A549 (cell line): ENCODE measurements at regions not wholly inside any gene's neighbourhood (a gene's known extent, or its start where the extent isn't known, plus 50 kb on each side); places are given as distances from the start of the nearest gene placed in this dataset.

ENCODE experiments used
- ATAC-seq, 2 experiments: fragments of 200-7000 bp in 1 of 2; fragments of >200 bp in 1 of 2; cut with Nextera tagmentation in 1 of 2; cut with Tn5 transposase in 1 of 2; 3 replicates each; pipeline versions ENCODE4 v1.8.0 to v1.9.1; 2018 to 2020; ENCODE audit warnings: mild to moderate bottlenecking in 1 of 2, moderate library complexity in 1 of 2
- CTCF ChIA-PET: fragments of 300-600 bp; sonication (Branson Sonifier 250); formaldehyde crosslinking; extraction: SDS; loops from one replicate; lab custom pipeline; 2021; ENCODE audit warnings: antibody characterized with exemption, inconsistent platforms; lab: Yijun Ruan, JAX
- POLR2A ChIA-PET: fragments of 350-600 bp; formaldehyde crosslinking; extraction: SDS; loops from one replicate; lab custom pipeline; 2021; ENCODE audit warnings: antibody characterized with exemption, inconsistent platforms; lab: Yijun Ruan, JAX
- DNase-seq, 2 experiments: peaks; one replicate each; pipeline versions ENCODE4 v3.0.0 to v3.0.0-alpha.2; 2011 to 2016; ENCODE audit warnings: low read depth in 1 of 2, low spot score in 1 of 2
- FAIRE-seq: peaks from 2 replicates; lab custom pipeline; 2011; peaks lifted over from hg19 to GRCh38; lab: Jason Lieb, UNC
- H3K27ac ChIP-seq, 2 experiments: fragments of >200 bp; sonication (Bioruptor Twin); formaldehyde crosslinking; 3 replicates each; pipeline ENCODE4 v1.5.1; 2016 to 2017
- H3K4me1 ChIP-seq: fragments of >200 bp; sonication (Bioruptor Twin); formaldehyde crosslinking; 3 replicates; pipeline ENCODE4 v1.6.1; 2016
- H3K4me2 ChIP-seq: fragments of >200 bp; sonication (Bioruptor Twin); formaldehyde crosslinking; 3 replicates; pipeline ENCODE4 v1.6.1; 2016
- H3K4me3 ChIP-seq: fragments of >200 bp; sonication (Bioruptor Twin); formaldehyde crosslinking; 3 replicates; pipeline ENCODE4 v1.5.1; 2016
- H3K9me3 ChIP-seq: fragments of >200 bp; sonication (Bioruptor Twin); formaldehyde crosslinking; 3 replicates; pipeline ENCODE4 v1.6.1; 2016
- ATOH8 ChIP-seq: fragments of 250-450 bp; sonication (Bioruptor Pico); IDR thresholded peaks from 2 replicates; pipeline ENCODE4 v1.5.0; 2020; ENCODE audit warnings: low read depth, mild to moderate bottlenecking, moderate library complexity
- CBX2 ChIP-seq: fragments of 200-600 bp; sonication (generic); IDR thresholded peaks from 2 replicates; pipeline ENCODE4 v1.6.1; 2016; ENCODE audit warnings: low read depth, mild to moderate bottlenecking, borderline replicate concordance
- CEBPB ChIP-seq, 2 experiments: fragments of >200 bp in 1 of 2; sonication (Bioruptor Twin) in 1 of 2; formaldehyde crosslinking in 1 of 2; IDR thresholded peaks; 2 replicates each; pipeline ENCODE4 v1.6.1; 2012 to 2016
- EHF ChIP-seq: fragments of 250-450 bp; sonication (Bioruptor Pico); IDR thresholded peaks from 2 replicates; pipeline ENCODE4 v1.5.0; 2020; ENCODE audit warnings: mild to moderate bottlenecking
- EHMT2 ChIP-seq: fragments of 200-600 bp; sonication (generic); IDR thresholded peaks from 2 replicates; pipeline ENCODE4 v1.6.1; 2016; ENCODE audit warnings: antibody characterized with exemption, low read depth, mild to moderate bottlenecking, moderate library complexity
- EP300 ChIP-seq, 2 experiments: fragments of >200 bp; sonication (Bioruptor Twin); formaldehyde crosslinking; IDR thresholded peaks; 2 replicates in 1 of 2; 3 replicates in 1 of 2; pipeline ENCODE4 v1.6.1; 2016 to 2017
- ESRRA ChIP-seq: fragments of 150-350 bp; IDR thresholded peaks from 2 replicates; pipeline ENCODE4 v1.6.1; 2014; ENCODE audit warnings: mild to moderate bottlenecking, low read length, borderline replicate concordance
- FOSB ChIP-seq: fragments of 250-450 bp; sonication (Bioruptor Pico); IDR thresholded peaks from 2 replicates; pipeline ENCODE4 v1.5.0; 2020; ENCODE audit warnings: mild to moderate bottlenecking, moderate library complexity
- FOSL2 ChIP-seq, 2 experiments: fragments of 450-650 bp in 1 of 2; fragments of >200 bp in 1 of 2; sonication (Bioruptor Twin) in 1 of 2; formaldehyde crosslinking; IDR thresholded peaks; 2 replicates each; pipeline versions ENCODE4 v1.5.0 to v1.6.1; 2016 to 2020; ENCODE audit warnings: mild to moderate bottlenecking in 1 of 2, moderate library complexity in 1 of 2
- HEYL ChIP-seq: fragments of 250-450 bp; sonication (Bioruptor Pico); IDR thresholded peaks from 2 replicates; pipeline ENCODE4 v1.8.0; 2021; ENCODE audit warnings: mild to moderate bottlenecking, moderate library complexity
- HOXB13 ChIP-seq: fragments of 250-450 bp; sonication (Bioruptor Pico); IDR thresholded peaks from 2 replicates; pipeline ENCODE4 v1.5.0; 2020; ENCODE audit warnings: low read depth, mild to moderate bottlenecking, moderate library complexity
- JUNB ChIP-seq: fragments of >200 bp; sonication (Bioruptor Twin); formaldehyde crosslinking; IDR thresholded peaks from 2 replicates; pipeline ENCODE4 v1.6.1; 2016
- KDM5A ChIP-seq: fragments of 200-600 bp; sonication (generic); IDR thresholded peaks from 2 replicates; pipeline ENCODE4 v1.6.1; 2016; ENCODE audit warnings: antibody characterized with exemption, mild to moderate bottlenecking
- MAZ ChIP-seq: fragments of 150-350 bp; IDR thresholded peaks from 2 replicates; pipeline ENCODE4 v1.6.1; 2014; ENCODE audit warnings: antibody characterized with exemption, low read depth, low read length, borderline replicate concordance
- MYC ChIP-seq: IDR thresholded peaks from 2 replicates; pipeline ENCODE4 v1.6.1; 2012; ENCODE audit warnings: mild to moderate bottlenecking, inconsistent platforms, low read length, improper control_type of control experiment, borderline replicate concordance
- NFE2L2 ChIP-seq: fragments of 150-350 bp; conservative IDR thresholded peaks from 2 replicates; pipeline ENCODE4 v1.6.1; 2014; ENCODE audit warnings: low read length
- NPAS2 ChIP-seq: fragments of 250-450 bp; sonication (Bioruptor Pico); IDR thresholded peaks from 2 replicates; pipeline ENCODE4 v1.8.0; 2022; ENCODE audit warnings: mild to moderate bottlenecking, moderate library complexity, borderline replicate concordance
- NR3C1 ChIP-seq: fragments of >200 bp; sonication (Bioruptor Twin); formaldehyde crosslinking; IDR thresholded peaks from 3 replicates; pipeline ENCODE4 v1.6.1; 2017
- PBX3 ChIP-seq: IDR thresholded peaks from 2 replicates; pipeline ENCODE4 v1.6.1; 2012
- POLR2A ChIP-seq: IDR thresholded peaks from 2 replicates; pipeline ENCODE4 v1.6.1; 2012; ENCODE audit warnings: mild to moderate bottlenecking, low read length
- POLR2AphosphoS2 ChIP-seq: conservative IDR thresholded peaks from 2 replicates; pipeline ENCODE4 v1.6.1; 2012; ENCODE audit warnings: low read length, improper control_type of control experiment, inconsistent platforms
- RAD21 ChIP-seq, 2 experiments: fragments of >200 bp in 1 of 2; sonication (Bioruptor Twin) in 1 of 2; formaldehyde crosslinking in 1 of 2; IDR thresholded peaks in 1 of 2; conservative IDR thresholded peaks in 1 of 2; 2 replicates in 1 of 2; 3 replicates in 1 of 2; pipeline ENCODE4 v1.6.1; 2012 to 2018; ENCODE audit warnings: inconsistent platforms in 1 of 2
- RCOR1 ChIP-seq: fragments of 150-350 bp; IDR thresholded peaks from 2 replicates; pipeline ENCODE4 v1.6.1; 2014; ENCODE audit warnings: antibody characterized with exemption, low read length, low read depth
- RNF2 ChIP-seq: fragments of 200-600 bp; sonication (generic); IDR thresholded peaks from 2 replicates; pipeline ENCODE4 v1.6.1; 2016; ENCODE audit warnings: low read depth, mild to moderate bottlenecking, antibody characterized with exemption, moderate library complexity, borderline replicate concordance
- SREBF2 ChIP-seq: fragments of 450-650 bp; IDR thresholded peaks from 2 replicates; pipeline ENCODE4 v1.6.1; 2014; ENCODE audit warnings: mild to moderate bottlenecking, moderate library complexity
- USF2 ChIP-seq: fragments of 450-650 bp; IDR thresholded peaks from 2 replicates; pipeline ENCODE4 v1.6.1; 2014; ENCODE audit warnings: antibody characterized with exemption
- ZSCAN20 ChIP-seq: fragments of 250-450 bp; sonication (Bioruptor Pico); IDR thresholded peaks from 2 replicates; pipeline ENCODE4 v1.8.0; 2022; ENCODE audit warnings: mild to moderate bottlenecking, moderate library complexity
- WGBS: methylation state at CpG from one replicate; pipeline ENCODE4 v1.1.6; 2017; ENCODE audit errors: missing lambda C conversion rate; 5-methylcytosine and 5-hydroxymethylcytosine counted together

GRCh38 chr1:106613068-106613467 lies 443.4 kb upstream of the PRMT6 start:
- TF ChIP-seq ESRRA (no peak), MAZ (no peak), RAD21 (conservative IDR thresholded peaks at IDR 0.05 in 1 of 2, IDR thresholded peaks at IDR 0.05 in 1 of 2) (no peak), EP300 (IDR thresholded peaks at IDR 0.05) (no peak), RCOR1 (no peak), USF2 (no peak), POLR2AphosphoS2 (no peak)
- WGBS: 21% methylated on average over 3 of the region's 3 CpGs
- Histone ChIP-seq H3K4me2 (no peak overlapping the region), H3K27ac (no peak overlapping the region), H3K4me3 (no peak overlapping the region), H3K9me3 (no peaks in the 10 kb centered on the region), H3K4me1 (no peaks in the 10 kb centered on the region)
- DNase-seq: no peak
- no peak for ATAC-seq
- ChIA-PET POLR2A (no interaction called here), CTCF (no interaction called here)
- FAIRE-seq: no peak

- H3K9me3 ChIP-seq: no peaks in the 10 kb centered on the region
- no peak for TF ChIP-seq HEYL (CRISPR knock-in tag)
- no peak for TF ChIP-seq HOXB13
- TF ChIP-seq SREBF2: no peak
- no peak for TF ChIP-seq NFE2L2
- no peak for TF ChIP-seq ATOH8 (CRISPR knock-in tag)
- no peak for TF ChIP-seq NR3C1
- TF ChIP-seq JUNB: no peak
- no peak for TF ChIP-seq USF2
- no peak for TF ChIP-seq NPAS2
- TF ChIP-seq FOSL2 (IDR thresholded peaks at IDR 0.05): no peak
- TF ChIP-seq FOSL2 (CRISPR knock-in tag; IDR thresholded peaks at IDR 0.05): no peak
- no peak for TF ChIP-seq PBX3
- no peak for TF ChIP-seq CEBPB (IDR thresholded peaks at IDR 0.05)
- no peak for TF ChIP-seq POLR2A
- no peak for TF ChIP-seq RNF2
- no peak for TF ChIP-seq EHMT2
- ATAC-seq (no peak), FAIRE-seq (no peak), DNase-seq (no peak)
- ChIA-PET CTCF (no interaction called here), POLR2A (no interaction called here)
- H3K4me2 ChIP-seq: no peak overlapping the region
- WGBS: 0% methylated on average over 5 of the region's 5 CpGs
- no peak overlapping the region for H3K4me3 ChIP-seq
- no peak overlapping the region for H3K27ac ChIP-seq
- H3K4me1 ChIP-seq: no peaks in the 10 kb centered on the region
Observed at GRCh38 chr1:106613861-106614260, 442.6 kb upstream of the PRMT6 start.

- no peak for FAIRE-seq
- Histone ChIP-seq H3K4me2 (no peak overlapping the region), H3K27ac (no peak overlapping the region), H3K9me3 (no peaks in the 10 kb centered on the region), H3K4me3 (no peak overlapping the region), H3K4me1 (no peaks in the 10 kb centered on the region)
- ATAC-seq: no peak
- WGBS: 8% methylated on average over 2 of the region's 2 CpGs
- ChIA-PET POLR2A (no interaction called here), CTCF (no interaction called here)
- TF ChIP-seq EHF (CRISPR knock-in tag): no peak
- no peak for TF ChIP-seq ZSCAN20
- no peak for TF ChIP-seq KDM5A
- TF ChIP-seq FOSB (CRISPR knock-in tag): no peak
- TF ChIP-seq MYC: no peak
- TF ChIP-seq CBX2: no peak
- TF ChIP-seq FOSL2 (IDR thresholded peaks at IDR 0.05): no peak
- TF ChIP-seq FOSL2 (CRISPR knock-in tag; IDR thresholded peaks at IDR 0.05): no peak
- no peak for TF ChIP-seq JUNB
- DNase-seq: no peak
Observed at GRCh38 chr1:106615473-106615872, 441.0 kb upstream of the PRMT6 start.
